Endothelial cell of umbilical vein (primary cell): ENCODE measurements at regions not wholly inside any gene's neighbourhood (a gene's known extent, or its start where the extent isn't known, plus 50 kb on each side); places are given as distances from the start of the nearest gene placed in this dataset.

Source experiments
- BruUV-seq: library from RNA; stranded (reverse); fragments of 400-500 nt; replicated peaks from 2 replicates; lab custom pipeline; 2021; lab: Mats Ljungman, UMichigan
- CTCF ChIA-PET: fragments of 300-600, 350-600 bp; sonication (Branson Sonifier 250); formaldehyde crosslinking; loops from one replicate; lab custom pipeline; 2021; ENCODE audit warnings: antibody characterized with exemption, inconsistent platforms; lab: Charles Lee
- POLR2A ChIA-PET: fragments of 300-600, 350-600 bp; sonication (Branson Sonifier 250); formaldehyde crosslinking; loops from one replicate; lab custom pipeline; 2021; ENCODE audit warnings: antibody characterized with exemption, inconsistent platforms; lab: Charles Lee
- DNase-seq: peaks from one replicate; pipeline ENCODE4 v3.0.0-alpha.2; 2011; ENCODE audit warnings: low read depth, low spot score
- FAIRE-seq: peaks from 2 replicates; lab custom pipeline; 2011; peaks lifted over from hg19 to GRCh38; lab: Jason Lieb, UNC
- H2AFZ ChIP-seq: 2 replicates; pipeline ENCODE4 v1.6.0; 2012; ENCODE audit warnings: low read depth, low read length, control low read depth, inconsistent platforms
- H3K27ac ChIP-seq: 2 replicates; pipeline ENCODE4 v1.5.1; 2011; ENCODE audit warnings: low read depth, mild to moderate bottlenecking, control low read depth, low read length, moderate library complexity; ENCODE audit not compliant: insufficient read depth
- H3K27me3 ChIP-seq, 2 experiments: 2 replicates each; pipeline versions ENCODE4 v1.6.0 to v1.6.1; 2011; ENCODE audit warnings: low read length in 2 of 2, mixed read lengths in 1 of 2; ENCODE audit not compliant: control insufficient read depth in 2 of 2, insufficient read depth in 2 of 2
- H3K36me3 ChIP-seq, 2 experiments: 2 replicates in 1 of 2; 3 replicates in 1 of 2; pipeline ENCODE4 v1.5.1; 2011; ENCODE audit warnings: low read length in 2 of 2, mild to moderate bottlenecking in 1 of 2, moderate library complexity in 1 of 2; ENCODE audit not compliant: control insufficient read depth in 2 of 2, insufficient read depth in 2 of 2; ENCODE audit errors: extremely low read depth in 1 of 2
- H3K4me1 ChIP-seq: 3 replicates; pipeline ENCODE4 v1.5.1; 2011; ENCODE audit warnings: mild to moderate bottlenecking, low read length; ENCODE audit not compliant: control insufficient read depth, insufficient read depth; ENCODE audit errors: extremely low read depth
- H3K4me2 ChIP-seq: 2 replicates; pipeline ENCODE4 v1.6.1; 2011; ENCODE audit warnings: low read length, control low read depth, mixed read lengths; ENCODE audit not compliant: insufficient read depth
- H3K4me3 ChIP-seq, 3 experiments: fragments of 200-600 bp in 1 of 3; sonication (generic), shearing (Covaris generic) in 1 of 3; replicated peaks in 1 of 3; 2 replicates each; pipeline ENCODE4 v1.5.1; 2011 to 2016; ENCODE audit warnings: control low read depth in 3 of 3, low read length in 3 of 3, mild to moderate bottlenecking in 2 of 3, inconsistent platforms in 1 of 3, low read depth in 1 of 3, moderate library complexity in 1 of 3; ENCODE audit not compliant: insufficient read depth in 1 of 3
- H3K79me2 ChIP-seq: 2 replicates; pipeline ENCODE4 v1.6.0; 2012; ENCODE audit warnings: low read length, inconsistent platforms; ENCODE audit not compliant: control insufficient read depth, insufficient read depth
- H3K9ac ChIP-seq: replicated peaks from 2 replicates; pipeline ENCODE3; 2011; ENCODE audit warnings: low read length, control low read depth; ENCODE audit not compliant: insufficient read depth; ENCODE audit errors: extremely low read depth
- H3K9me1 ChIP-seq: replicated peaks from 3 replicates; pipeline ENCODE4 v1.6.0; 2011; ENCODE audit warnings: mild to moderate bottlenecking, low read length; ENCODE audit not compliant: control insufficient read depth, insufficient read depth; ENCODE audit errors: extremely low read depth
- H3K9me3 ChIP-seq: replicated peaks from 2 replicates; pipeline ENCODE4 v1.5.1; 2012; ENCODE audit warnings: low read length, inconsistent platforms; ENCODE audit not compliant: control insufficient read depth, insufficient read depth
- H4K20me1 ChIP-seq: replicated peaks from 2 replicates; pipeline ENCODE3; 2011; ENCODE audit warnings: mild to moderate bottlenecking, low read length; ENCODE audit not compliant: control insufficient read depth, insufficient read depth; ENCODE audit errors: extremely low read depth
- EZH2 ChIP-seq: IDR thresholded peaks from 2 replicates; pipeline ENCODE4 v1.6.1; 2012; ENCODE audit warnings: borderline replicate concordance, low read depth, mild to moderate bottlenecking, moderate library complexity, low read length, inconsistent platforms; ENCODE audit not compliant: severe bottlenecking
- FOS ChIP-seq: IDR thresholded peaks from 2 replicates; pipeline ENCODE4 v1.6.1; 2011; ENCODE audit warnings: mild to moderate bottlenecking, low read length, moderate library complexity, borderline replicate concordance; ENCODE audit not compliant: insufficient read depth
- GATA2 ChIP-seq: IDR thresholded peaks from 2 replicates; pipeline ENCODE4 v1.7.0; 2011; ENCODE audit warnings: low read depth, mild to moderate bottlenecking, moderate library complexity, mixed read lengths, low read length; ENCODE audit not compliant: insufficient read length, insufficient read depth
- JUN ChIP-seq: IDR thresholded peaks from 2 replicates; pipeline ENCODE4 v1.6.1; 2011; ENCODE audit warnings: borderline replicate concordance, low read depth; ENCODE audit not compliant: insufficient read length, insufficient read depth
- MYC ChIP-seq: IDR thresholded peaks from one replicate; pipeline ENCODE4 v1.6.1; 2011; ENCODE audit warnings: mild to moderate bottlenecking, low read depth, low read length
- POLR2A ChIP-seq: IDR thresholded peaks from 2 replicates; pipeline ENCODE4 v1.6.1; 2012; ENCODE audit warnings: low read depth, mild to moderate bottlenecking, control low read depth, low read length
- POLR2AphosphoS5 ChIP-seq: IDR thresholded peaks from 2 replicates; pipeline ENCODE4 v1.6.1; 2012; ENCODE audit warnings: low read depth, mild to moderate bottlenecking, control low read depth, low read length, moderate library complexity; ENCODE audit not compliant: insufficient read depth
- dilution Hi-C: fragments of 300-500 bp; cut with MboI; formaldehyde crosslinking; loops from one replicate; pipeline ENCODE4 v1.15.0; 2019; ENCODE audit warnings: low sequenced_read_pairs; ENCODE audit not compliant: extremely low pct_ligation_motif_present
- intact Hi-C: fragments of 100-400 bp; cut with micrococcal nuclease; formaldehyde crosslinking; loops from one replicate; pipeline ENCODE4 v1.10.0; 2022
- TF ChIP-seq, protein P1 (sequence below), 2 donors: IDR thresholded peaks; 1 replicate in 1 of 2; 2 replicates in 1 of 2; pipeline ENCODE4 v1.5.1; 2011; ENCODE audit warnings: low read length in 2 of 2, mild to moderate bottlenecking in 2 of 2, moderate library complexity in 2 of 2, control low read depth in 1 of 2, inconsistent platforms in 1 of 2, low read depth in 1 of 2; ENCODE audit not compliant: insufficient read depth in 1 of 2; ENCODE audit errors: extremely low read depth in 1 of 2
- TF ChIP-seq, protein P2 (sequence below): IDR thresholded peaks from 2 replicates; pipeline ENCODE4 v1.6.1; 2011; ENCODE audit not compliant: insufficient read depth, insufficient read length

DNA sequence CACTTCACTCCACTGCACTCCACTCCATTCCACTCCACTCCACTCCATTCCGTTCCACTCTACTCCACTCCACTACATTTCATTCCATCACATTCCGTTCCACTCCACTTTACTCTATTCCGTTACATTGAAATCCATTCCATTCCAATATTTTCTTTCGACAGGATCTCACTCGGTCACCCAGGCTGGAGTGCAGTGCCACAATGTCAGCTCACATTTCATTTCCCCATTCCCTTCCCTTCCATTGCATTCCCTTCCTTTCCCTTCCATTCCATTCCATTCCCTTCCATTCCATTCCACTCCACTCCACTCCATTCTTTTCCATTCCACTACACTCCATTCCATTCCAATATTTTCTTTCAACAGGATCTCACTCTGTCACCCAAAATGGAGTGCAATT, 1407.6 kb upstream of the USP9Y start:
- H3K9ac ChIP-seq: no peak overlapping the region
- no peaks in the 10 kb centered on the region for H3K79me2 ChIP-seq
- FAIRE-seq: no peak
- H3K27ac ChIP-seq: no peak overlapping the region
- intact Hi-C loops: no loop called here
- no peaks in the 10 kb centered on the region for H3K27me3 ChIP-seq
- BruUV-seq: no TSS peak
- H3K36me3 ChIP-seq: no peaks in the 10 kb centered on the region
- DNase-seq: no peak
- POLR2A ChIA-PET: no interaction called here
- TF ChIP-seq MYC (no peak), JUN (no peak)
- TF ChIP-seq, protein P1, sequence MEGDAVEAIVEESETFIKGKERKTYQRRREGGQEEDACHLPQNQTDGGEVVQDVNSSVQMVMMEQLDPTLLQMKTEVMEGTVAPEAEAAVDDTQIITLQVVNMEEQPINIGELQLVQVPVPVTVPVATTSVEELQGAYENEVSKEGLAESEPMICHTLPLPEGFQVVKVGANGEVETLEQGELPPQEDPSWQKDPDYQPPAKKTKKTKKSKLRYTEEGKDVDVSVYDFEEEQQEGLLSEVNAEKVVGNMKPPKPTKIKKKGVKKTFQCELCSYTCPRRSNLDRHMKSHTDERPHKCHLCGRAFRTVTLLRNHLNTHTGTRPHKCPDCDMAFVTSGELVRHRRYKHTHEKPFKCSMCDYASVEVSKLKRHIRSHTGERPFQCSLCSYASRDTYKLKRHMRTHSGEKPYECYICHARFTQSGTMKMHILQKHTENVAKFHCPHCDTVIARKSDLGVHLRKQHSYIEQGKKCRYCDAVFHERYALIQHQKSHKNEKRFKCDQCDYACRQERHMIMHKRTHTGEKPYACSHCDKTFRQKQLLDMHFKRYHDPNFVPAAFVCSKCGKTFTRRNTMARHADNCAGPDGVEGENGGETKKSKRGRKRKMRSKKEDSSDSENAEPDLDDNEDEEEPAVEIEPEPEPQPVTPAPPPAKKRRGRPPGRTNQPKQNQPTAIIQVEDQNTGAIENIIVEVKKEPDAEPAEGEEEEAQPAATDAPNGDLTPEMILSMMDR (IDR thresholded peaks at IDR 0.05; ENCODE audit: extremely low read depth in 1 of 2, insufficient read depth in 1 of 2, low read depth in 1 of 2, low read length in 2 of 2): no peak
- CTCF ChIA-PET: no interaction called here
- no peaks in the 10 kb centered on the region for H4K20me1 ChIP-seq
- H3K4me2 ChIP-seq: no peak overlapping the region
- H3K4me3 ChIP-seq: no peak overlapping the region
- dilution Hi-C loops: no loop called here
- no peaks in the 10 kb centered on the region for H3K9me3 ChIP-seq
- H2AFZ ChIP-seq: no peak overlapping the region
- no peaks in the 10 kb centered on the region for H3K4me1 ChIP-seq
- no peaks in the 10 kb centered on the region for H3K9me1 ChIP-seq

DNA sequence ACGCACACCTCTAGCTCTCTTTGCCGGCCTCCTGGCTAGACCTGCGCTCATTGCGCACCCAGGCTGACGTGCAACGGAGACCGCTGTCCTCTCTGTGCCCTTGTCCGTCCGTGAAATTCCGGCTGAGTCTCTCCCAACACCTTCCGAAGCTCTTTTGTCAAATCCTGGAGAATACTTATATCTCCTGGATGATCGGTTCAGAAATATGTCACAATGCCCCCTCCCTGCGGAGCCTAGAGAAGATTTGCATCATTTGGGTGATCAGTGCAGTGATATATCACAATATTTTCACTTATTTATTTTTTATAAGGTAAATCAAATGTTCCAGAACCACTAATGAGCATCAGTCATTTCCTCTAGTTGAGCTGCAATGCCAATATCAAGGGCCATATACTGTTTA, 1366.9 kb upstream of the USP9Y start:
- H3K79me2 ChIP-seq: no peaks in the 10 kb centered on the region
- H4K20me1 ChIP-seq: no peaks in the 10 kb centered on the region
- H3K36me3 ChIP-seq: no peaks in the 10 kb centered on the region
- no peak overlapping the region for H3K27ac ChIP-seq
- peak; percentile 44 for DNase-seq
- intact Hi-C loops (no loop called here), dilution Hi-C loops (no loop called here)
- TF ChIP-seq POLR2A (no peak), JUN (no peak), FOS (no peak), MYC (no peak), EZH2 (no peak), POLR2AphosphoS5 (no peak), GATA2 (no peak)
- TF ChIP-seq, protein P2, sequence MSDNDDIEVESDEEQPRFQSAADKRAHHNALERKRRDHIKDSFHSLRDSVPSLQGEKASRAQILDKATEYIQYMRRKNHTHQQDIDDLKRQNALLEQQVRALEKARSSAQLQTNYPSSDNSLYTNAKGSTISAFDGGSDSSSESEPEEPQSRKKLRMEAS: no peak
- TF ChIP-seq, protein P1 (IDR thresholded peaks at IDR 0.05; ENCODE audit: extremely low read depth in 1 of 2, insufficient read depth in 1 of 2, low read depth in 1 of 2, low read length in 2 of 2): no peak
- no peaks in the 10 kb centered on the region for H3K9me1 ChIP-seq
- H3K4me2 ChIP-seq: no peak overlapping the region
- no peaks in the 10 kb centered on the region for H3K4me1 ChIP-seq
- FAIRE-seq: no peak
- no peaks in the 10 kb centered on the region for H3K27me3 ChIP-seq
- no peak overlapping the region for H2AFZ ChIP-seq
- H3K9me3 ChIP-seq: no peaks in the 10 kb centered on the region
- ChIA-PET CTCF (no interaction called here), POLR2A (interaction anchor here (0.8 kb wide), 1 partner anchor 26 kb away, joined by 5 read pairs; no protein-coding TSS in a partner anchor)
- no peak overlapping the region for H3K4me3 ChIP-seq
- H3K9ac ChIP-seq: no peak overlapping the region
- BruUV-seq: no TSS peak
